Coronary artery (tissue), 2 donors: ENCODE measurements at regions not wholly inside any gene's neighbourhood (a gene's known extent, or its start where the extent isn't known, plus 50 kb on each side); places are given as distances from the start of the nearest gene placed in this dataset.
"Not testable (repeated sequence)": the region's sequence is repeated elsewhere in the genome, so short reads cannot be mapped to it uniquely, and the experiment has no call there.

Source experiments
- DNase-seq: peaks from one replicate; pipeline ENCODE4 v3.0.0-alpha.2; 2017; ENCODE audit warnings: low spot score
- H3K27ac ChIP-seq, 2 donors: fragments of 200-600 bp; sonication (generic); one replicate each; pipeline ENCODE4 v1.5.1; 2016 to 2019
- H3K4me3 ChIP-seq: fragments of 200-600 bp; sonication (generic); 2 replicates; pipeline ENCODE4 v1.5.1; 2016; ENCODE audit warnings: mild to moderate bottlenecking, moderate library complexity
- TF ChIP-seq, protein P1 (sequence below): fragments of 200-600 bp; sonication (generic); IDR thresholded peaks from one replicate; pipeline ENCODE4 v1.5.1; 2019; ENCODE audit warnings: antibody characterized with exemption

DNA sequence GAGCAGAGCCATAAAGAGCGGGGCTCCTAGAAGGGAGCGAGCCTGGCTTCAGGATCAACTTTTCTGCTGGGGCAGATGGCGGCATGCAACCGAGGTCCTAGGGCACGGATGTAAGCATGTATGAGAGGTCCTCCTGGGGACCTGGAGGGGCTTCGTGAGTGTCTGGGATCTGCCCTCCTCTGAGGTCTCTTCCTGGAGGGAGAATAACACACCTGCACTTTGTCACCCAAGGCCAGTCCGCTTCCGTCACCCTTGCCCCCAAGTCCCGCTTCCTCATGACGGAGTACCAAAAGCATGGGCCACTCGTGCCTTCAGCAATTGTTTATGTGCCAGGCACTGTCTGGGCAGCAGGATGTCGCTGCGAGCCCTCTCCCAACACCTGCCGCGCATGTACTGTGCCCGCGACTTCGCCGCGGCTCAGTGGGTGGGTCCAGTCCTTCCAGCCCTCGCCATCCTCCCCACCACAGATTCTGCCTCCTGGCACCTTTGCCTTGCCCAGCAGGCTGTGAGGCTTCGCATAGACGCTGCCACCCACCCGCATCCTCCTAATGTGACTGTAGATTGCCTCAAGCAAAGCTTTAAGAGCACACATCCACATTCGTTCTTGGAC, 60.0 kb upstream of the TMPRSS2 start:
- no peak overlapping the region for H3K27ac ChIP-seq
- H3K4me3 ChIP-seq: no peak overlapping the region
- TF ChIP-seq, protein P1, sequence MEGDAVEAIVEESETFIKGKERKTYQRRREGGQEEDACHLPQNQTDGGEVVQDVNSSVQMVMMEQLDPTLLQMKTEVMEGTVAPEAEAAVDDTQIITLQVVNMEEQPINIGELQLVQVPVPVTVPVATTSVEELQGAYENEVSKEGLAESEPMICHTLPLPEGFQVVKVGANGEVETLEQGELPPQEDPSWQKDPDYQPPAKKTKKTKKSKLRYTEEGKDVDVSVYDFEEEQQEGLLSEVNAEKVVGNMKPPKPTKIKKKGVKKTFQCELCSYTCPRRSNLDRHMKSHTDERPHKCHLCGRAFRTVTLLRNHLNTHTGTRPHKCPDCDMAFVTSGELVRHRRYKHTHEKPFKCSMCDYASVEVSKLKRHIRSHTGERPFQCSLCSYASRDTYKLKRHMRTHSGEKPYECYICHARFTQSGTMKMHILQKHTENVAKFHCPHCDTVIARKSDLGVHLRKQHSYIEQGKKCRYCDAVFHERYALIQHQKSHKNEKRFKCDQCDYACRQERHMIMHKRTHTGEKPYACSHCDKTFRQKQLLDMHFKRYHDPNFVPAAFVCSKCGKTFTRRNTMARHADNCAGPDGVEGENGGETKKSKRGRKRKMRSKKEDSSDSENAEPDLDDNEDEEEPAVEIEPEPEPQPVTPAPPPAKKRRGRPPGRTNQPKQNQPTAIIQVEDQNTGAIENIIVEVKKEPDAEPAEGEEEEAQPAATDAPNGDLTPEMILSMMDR: no peak

DNA sequence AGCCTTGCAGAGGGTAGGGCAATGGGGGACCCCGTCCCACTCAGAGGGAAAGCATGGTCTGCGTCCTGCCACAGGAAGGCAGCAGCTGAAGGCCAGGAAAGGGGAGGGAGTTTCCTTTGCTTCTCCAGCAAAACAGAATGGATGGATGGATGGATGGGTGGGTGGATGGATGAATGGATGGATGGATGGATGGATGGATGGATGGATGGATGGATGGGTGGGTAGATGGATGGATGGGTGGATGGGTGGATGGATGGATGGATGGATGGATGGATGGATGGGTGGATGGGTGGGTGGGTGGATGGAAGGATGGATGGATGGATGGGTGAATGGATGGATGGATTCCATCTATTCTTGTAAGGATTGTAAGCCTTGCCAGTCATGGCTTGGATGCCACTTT, 59.3 kb upstream of the TMPRSS2 start:
- not testable (repeated sequence) for H3K27ac ChIP-seq, DNase-seq, H3K4me3 ChIP-seq

More for the DNA sequence above, 60.0 kb upstream of the TMPRSS2 start:
- no peak for DNase-seq

DNA sequence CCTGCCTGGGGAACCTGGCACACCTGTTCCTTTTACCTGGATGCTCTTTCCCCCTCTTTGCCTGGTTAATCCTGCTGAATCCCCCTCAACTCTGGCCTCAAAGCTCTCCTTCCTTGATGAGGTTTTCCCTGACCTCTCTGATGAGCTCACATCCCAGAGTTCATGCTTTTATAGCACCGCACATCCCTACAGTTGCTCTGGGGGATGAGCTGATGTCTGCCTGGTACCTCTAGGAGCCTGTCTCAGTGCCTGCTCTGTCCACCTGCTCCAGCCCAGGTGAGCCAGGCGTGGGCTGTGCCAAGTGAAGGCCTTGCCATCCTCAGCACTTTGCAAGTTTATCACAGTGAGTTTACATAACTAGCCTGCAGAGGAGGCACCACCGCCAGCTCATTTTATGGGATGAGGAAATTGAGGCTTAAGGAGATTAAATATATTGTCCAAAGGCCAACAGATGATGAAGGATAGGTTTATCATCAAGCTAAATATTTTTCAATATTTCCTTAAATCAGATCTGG, 58.6 kb upstream of the TMPRSS2 start:
- Histone ChIP-seq H3K4me3 (no peak overlapping the region), H3K27ac (no peak overlapping the region)
- TF ChIP-seq, protein P1: no peak
- DNase-seq: no peak

DNA sequence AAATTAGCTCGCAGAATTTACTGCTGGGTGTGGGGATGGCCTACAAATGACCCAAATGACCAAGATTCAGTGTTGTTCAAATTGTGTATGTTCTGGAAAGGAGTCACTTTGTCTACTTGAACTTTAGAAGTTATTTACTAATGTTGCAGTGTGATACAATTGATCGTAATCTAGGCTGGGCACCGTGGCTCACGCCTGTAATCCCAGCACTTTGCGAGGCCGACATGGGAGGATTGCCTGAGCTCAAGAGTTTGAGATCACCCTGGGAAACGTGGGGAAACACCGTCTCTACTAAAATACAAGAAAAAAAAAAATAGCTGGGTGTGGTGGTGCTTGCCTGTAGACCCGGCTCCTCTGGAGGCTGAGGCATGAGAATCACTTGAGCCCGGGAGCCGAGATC, 57.6 kb upstream of the TMPRSS2 start:
- TF ChIP-seq, protein P1: no peak
- Histone ChIP-seq H3K4me3 (no peak overlapping the region), H3K27ac (no peak overlapping the region)
- no peak for DNase-seq

DNA sequence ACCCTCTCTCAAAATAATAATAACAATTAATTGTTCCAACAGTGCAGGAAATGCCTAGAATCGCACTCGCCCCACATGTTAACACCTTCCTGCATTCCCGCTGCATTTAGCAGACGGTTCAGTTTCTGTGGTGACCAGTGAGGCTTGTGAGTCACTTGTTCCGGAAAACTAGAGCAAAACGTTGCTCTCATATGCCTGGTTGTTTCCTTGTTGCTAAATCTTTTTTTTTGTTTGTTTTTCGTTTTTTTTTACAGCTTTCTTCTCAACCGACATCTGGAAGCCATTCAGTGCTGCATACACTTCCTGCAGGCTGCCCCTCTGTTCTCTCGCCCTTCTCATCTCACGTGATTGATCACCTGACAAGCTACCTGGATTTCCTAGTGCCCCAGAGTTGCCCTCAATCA, 56.9 kb upstream of the TMPRSS2 start:
- H3K27ac ChIP-seq: no peak overlapping the region

DNA sequence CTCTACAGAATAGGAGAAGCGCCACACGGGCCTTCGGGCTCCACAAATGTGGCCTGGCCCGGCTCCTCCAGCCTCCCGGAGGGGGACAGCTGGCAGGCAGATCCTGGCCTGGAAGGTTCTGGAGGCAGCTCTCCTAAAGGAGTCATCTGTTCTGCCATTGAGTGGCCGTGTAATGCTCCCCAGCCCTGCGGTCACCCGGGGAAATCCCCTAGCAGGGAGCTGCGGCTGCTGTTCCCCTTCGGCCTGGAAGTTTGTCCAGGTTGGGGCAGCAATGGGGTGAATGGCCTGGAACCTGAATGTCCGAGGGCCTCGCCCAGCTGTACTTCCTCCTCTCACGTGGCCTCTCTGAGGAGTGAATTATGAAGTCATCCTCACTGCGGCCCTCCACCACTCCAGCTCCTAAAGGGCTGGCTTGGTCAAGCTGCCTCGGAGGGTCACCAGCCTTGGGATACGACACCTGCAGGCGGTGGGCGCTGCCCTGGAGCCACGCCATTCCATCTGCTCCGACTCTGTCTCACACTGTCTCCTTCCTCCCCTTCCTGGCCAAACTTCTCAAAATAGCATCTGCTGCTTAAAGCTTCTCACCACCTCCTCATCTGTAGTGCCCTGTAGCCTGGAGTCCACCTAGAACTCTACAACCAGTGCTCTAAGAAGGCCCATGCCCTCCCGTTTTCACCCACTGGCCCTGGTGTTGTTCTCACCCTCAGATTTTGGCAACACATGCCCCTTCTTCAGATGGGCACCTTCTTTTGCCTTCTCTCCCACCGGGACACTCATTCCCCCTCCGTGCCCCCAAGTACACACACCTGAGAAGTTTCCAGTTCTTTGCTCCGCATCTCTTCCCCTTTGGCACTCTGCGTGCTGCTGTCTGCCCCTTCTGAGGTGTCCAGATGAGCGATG, 54.4 kb upstream of the TMPRSS2 start:
- TF ChIP-seq, protein P1: no peak
- H3K4me3 ChIP-seq: no peak overlapping the region
- DNase-seq: no peak
- H3K27ac ChIP-seq: no peak overlapping the region

More for the DNA sequence above, 56.9 kb upstream of the TMPRSS2 start:
- DNase-seq: no peak
- H3K4me3 ChIP-seq: no peak overlapping the region
- TF ChIP-seq, protein P1: no peak

- TF ChIP-seq, protein P1: no peak
- H3K4me3 ChIP-seq: no peak overlapping the region
- no peak overlapping the region for H3K27ac ChIP-seq
- no peak for DNase-seq
Measured at GRCh38 chr21:41561701-41562100, 53.7 kb upstream of the TMPRSS2 start.
